GM23248 (cell line): ENCODE measurements at regions not wholly inside any gene's neighbourhood (a gene's known extent, or its start where the extent isn't known, plus 50 kb on each side); places are given as distances from the start of the nearest gene placed in this dataset.

Experiments used
- EZH2 ChIP-seq: fragments of 200-600 bp; sonication (generic); IDR thresholded peaks from 2 replicates; pipeline ENCODE4 v1.6.1; 2018; ENCODE audit warnings: antibody characterized with exemption, mild to moderate bottlenecking; ENCODE audit not compliant: insufficient read depth, poor library complexity, severe bottlenecking
- EZH2phosphoT487 ChIP-seq: fragments of 200-600 bp; sonication (generic); IDR thresholded peaks from 2 replicates; pipeline ENCODE4 v1.6.1; 2018; ENCODE audit warnings: antibody characterized with exemption, moderate library complexity, mild to moderate bottlenecking, low read depth; ENCODE audit not compliant: insufficient read depth

DNA sequence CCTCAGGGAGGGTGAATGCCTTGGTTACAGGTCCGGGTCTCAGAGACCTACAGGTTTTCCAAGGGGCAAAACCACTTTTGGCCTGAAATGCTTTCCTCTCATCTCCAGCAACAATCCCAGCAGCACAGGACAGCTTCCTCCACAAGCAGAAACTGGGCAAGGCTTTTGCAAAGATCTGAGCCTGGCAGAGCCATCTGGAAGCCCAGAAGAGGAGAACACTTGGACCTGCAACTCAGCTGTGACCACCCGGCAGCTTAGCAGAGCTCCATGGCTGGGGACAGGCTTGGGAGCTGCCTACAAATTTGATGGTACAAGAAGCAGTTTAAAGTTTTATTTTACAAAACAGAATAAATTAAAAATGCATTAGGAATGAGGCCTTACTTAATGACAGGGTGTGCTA lies 90.0 kb upstream of the KCND3 start:
- TF ChIP-seq EZH2phosphoT487 = no peak
- no peak for TF ChIP-seq EZH2
